ENCODE measurements at regions not wholly inside any gene's neighbourhood (a gene's known extent, or its start where the extent isn't known, plus 50 kb on each side); places are given as distances from the start of the nearest gene placed in this dataset.
A peak's percentile ranks its signal among the peaks of the same experiment; 100 is the strongest.
"Not testable (repeated sequence)": the region's sequence is repeated elsewhere in the genome, so short reads cannot be mapped to it uniquely, and the experiment has no call there.

DNA sequence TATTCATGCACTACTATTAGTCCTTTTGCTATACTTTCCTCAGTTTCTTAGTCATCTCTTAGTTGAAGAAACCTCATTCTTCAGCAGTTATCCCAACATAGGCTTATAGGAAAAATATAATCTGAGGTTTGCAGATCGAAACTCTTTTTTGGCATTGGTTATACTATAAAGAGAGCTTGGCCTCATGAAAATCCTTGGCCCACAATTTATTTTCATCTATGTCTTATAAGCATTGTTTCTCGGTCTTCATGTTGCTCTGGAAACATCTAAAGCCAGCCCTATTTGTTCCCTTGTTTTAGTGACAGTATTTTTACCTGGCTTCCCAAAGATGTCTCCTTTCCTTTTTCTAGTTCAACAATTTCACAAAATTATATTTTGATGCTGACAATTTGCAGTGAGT is 345.1 kb upstream of the PRKCQ start:
- intact Hi-C loops (cut with DNase I): no loop called here
- Histone ChIP-seq H3K36me3 (ENCODE audit: control insufficient read depth in 1 of 2, insufficient read depth in 2 of 2, low read length in 1 of 2) (no peaks in the 10 kb centered on the region), H3K27me3 (ENCODE audit: control insufficient read depth in 1 of 2, insufficient read depth in 2 of 2, low read length in 1 of 2) (no peaks in the 10 kb centered on the region), H3K4me3 (ENCODE audit: low read length in 2 of 2) (no peak overlapping the region), H3K4me1 (ENCODE audit: control insufficient read depth in 1 of 2, insufficient read depth in 2 of 2, low read length in 2 of 2) (no peaks in the 10 kb centered on the region), H3K27ac (ENCODE audit: low read depth in 1 of 2, low read length in 2 of 2) (no peak overlapping the region), H3K9me3 (ENCODE audit: control insufficient read depth, low read length) (no peaks in the 10 kb centered on the region)
- ATAC-seq (ENCODE audit: low FRiP score) (no peak), DNase-seq (no peak)
- WGBS, 2 donors: 19 to 35% methylated on average over 2 of the region's 2 CpGs

DNA sequence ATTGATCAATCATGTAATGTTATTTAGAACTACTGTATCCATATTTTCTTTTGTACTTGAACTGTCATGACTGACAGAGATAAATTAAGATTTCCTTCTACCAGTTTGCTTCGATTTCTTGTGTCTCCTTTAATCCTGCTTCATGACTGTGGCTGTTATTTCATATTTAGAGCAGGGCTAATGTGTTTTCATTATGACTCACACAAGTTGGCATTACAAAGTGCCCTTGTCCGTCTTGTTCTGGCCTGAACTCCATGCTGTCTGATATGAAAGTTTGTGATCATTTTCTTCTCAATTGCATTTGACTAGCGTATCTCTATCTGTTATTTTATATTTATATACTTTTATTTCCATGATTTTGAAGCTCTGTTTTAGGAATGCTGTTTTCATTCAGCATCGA is 344.1 kb upstream of the PRKCQ start:
- Histone ChIP-seq H3K4me1 (ENCODE audit: control insufficient read depth in 1 of 2, insufficient read depth in 2 of 2, low read length in 2 of 2) (no peaks in the 10 kb centered on the region), H3K4me3 (ENCODE audit: low read length in 2 of 2) (no peak overlapping the region), H3K9me3 (ENCODE audit: control insufficient read depth, low read length) (no peaks in the 10 kb centered on the region), H3K27me3 (ENCODE audit: control insufficient read depth in 1 of 2, insufficient read depth in 2 of 2, low read length in 1 of 2) (no peaks in the 10 kb centered on the region), H3K36me3 (ENCODE audit: control insufficient read depth in 1 of 2, insufficient read depth in 2 of 2, low read length in 1 of 2) (no peaks in the 10 kb centered on the region), H3K27ac (ENCODE audit: low read depth in 1 of 2, low read length in 2 of 2) (no peak overlapping the region)
- intact Hi-C loops (cut with DNase I): no loop called here
- 1 to 4% methylated on average over 4 of the region's 4 CpGs for WGBS, 2 donors
- DNase-seq (no peak), ATAC-seq (ENCODE audit: low FRiP score) (no peak)

DNA sequence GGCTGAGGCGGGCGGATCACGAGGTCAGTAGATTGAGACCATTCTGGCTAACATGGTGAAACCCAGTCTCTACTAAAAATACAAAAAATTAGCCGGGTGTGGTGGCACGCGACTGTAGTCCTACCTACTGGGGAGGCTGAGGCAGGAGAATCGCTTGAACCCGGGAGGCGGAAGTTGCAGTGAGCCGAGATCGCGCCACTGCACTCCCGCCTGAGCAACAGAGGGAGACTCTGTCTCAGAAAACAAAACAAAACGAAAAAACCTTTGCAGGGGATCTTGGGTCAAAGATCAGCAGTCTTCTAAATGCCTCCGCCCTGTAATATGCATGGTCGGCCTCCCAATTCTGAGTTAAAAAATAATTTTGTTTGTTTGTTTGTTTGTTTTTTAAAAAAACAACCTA is 340.9 kb upstream of the PRKCQ start:
- H3K9me3 ChIP-seq (ENCODE audit: control insufficient read depth, low read length); intact Hi-C loops (cut with DNase I): not testable (repeated sequence)

DNA sequence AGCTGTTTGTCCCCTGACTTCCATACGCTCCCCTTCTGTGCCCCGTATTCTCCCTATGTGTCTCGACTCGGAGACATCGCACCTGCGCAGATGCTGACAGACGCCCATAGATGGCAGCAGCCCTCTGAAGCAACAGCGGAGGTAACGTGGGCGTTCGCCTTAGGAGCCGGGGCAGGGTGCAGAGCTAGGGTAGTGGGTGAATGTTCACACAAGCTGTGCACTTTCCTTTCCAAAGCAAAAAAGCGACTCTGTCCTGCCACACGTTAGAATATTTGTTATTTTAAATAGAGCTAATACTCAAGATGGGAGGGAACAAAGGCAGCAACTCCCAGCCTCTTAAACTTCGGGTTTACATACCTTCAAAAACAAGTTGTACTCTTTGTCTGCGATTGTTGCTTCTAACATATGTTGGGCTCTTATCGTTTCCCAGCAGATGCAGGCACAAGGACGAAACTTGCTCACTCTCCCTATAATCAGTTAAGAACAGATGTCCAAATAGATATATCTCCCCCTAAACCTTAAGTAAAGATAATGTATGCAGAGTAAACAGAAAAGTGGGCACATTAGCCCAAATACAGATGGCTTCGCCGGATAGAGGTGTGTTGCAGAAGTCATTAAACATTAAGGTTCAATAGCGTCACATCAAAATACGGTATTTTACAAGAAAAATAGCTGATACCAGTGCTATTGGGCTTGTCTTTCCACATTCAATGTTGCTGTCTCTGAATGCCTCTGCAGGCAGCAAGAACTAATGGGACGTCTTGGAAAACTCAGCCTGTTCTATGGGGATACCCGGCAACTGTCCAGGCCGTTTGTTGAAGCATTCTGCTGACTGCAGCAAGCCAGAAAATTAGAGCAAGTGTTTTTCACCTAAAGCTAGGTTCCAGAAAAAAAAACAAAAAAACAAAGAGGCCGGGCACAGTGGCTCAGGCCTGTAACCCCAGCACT is 340.3 kb upstream of the PRKCQ start:
- Histone ChIP-seq H3K27ac (ENCODE audit: low read depth in 1 of 2, low read length in 2 of 2) (no peak overlapping the region), H3K36me3 (ENCODE audit: control insufficient read depth in 1 of 2, insufficient read depth in 2 of 2, low read length in 1 of 2) (no peaks in the 10 kb centered on the region), H3K4me3 (ENCODE audit: low read length in 2 of 2) (no peak overlapping the region), H3K27me3 (ENCODE audit: control insufficient read depth in 1 of 2, insufficient read depth in 2 of 2, low read length in 1 of 2) (no peaks in the 10 kb centered on the region), H3K9me3 (ENCODE audit: control insufficient read depth, low read length) (no peaks in the 10 kb centered on the region), H3K4me1 (ENCODE audit: control insufficient read depth in 1 of 2, insufficient read depth in 2 of 2, low read length in 2 of 2) (no peaks in the 10 kb centered on the region)
- ATAC-seq (ENCODE audit: low FRiP score) (peak; percentile 87), DNase-seq (peak; percentile 71 to 81)
- intact Hi-C loops (cut with DNase I): no loop called here
- WGBS, 2 donors: 26 to 30% methylated on average over 26 of the region's 26 CpGs

More for the DNA sequence above, 340.9 kb upstream of the PRKCQ start:
- not testable (repeated sequence) for H3K4me3 ChIP-seq (ENCODE audit: low read length in 2 of 2); ATAC-seq (ENCODE audit: low FRiP score); H3K27ac ChIP-seq (ENCODE audit: low read depth in 1 of 2, low read length in 2 of 2); H3K36me3 ChIP-seq (ENCODE audit: control insufficient read depth in 1 of 2, insufficient read depth in 2 of 2, low read length in 1 of 2); H3K27me3 ChIP-seq (ENCODE audit: control insufficient read depth in 1 of 2, insufficient read depth in 2 of 2, low read length in 1 of 2); H3K4me1 ChIP-seq (ENCODE audit: control insufficient read depth in 1 of 2, insufficient read depth in 2 of 2, low read length in 2 of 2); DNase-seq
- WGBS, 2 donors: 85 to 87% methylated on average over 15 to 16 of the region's 16 CpGs

DNA sequence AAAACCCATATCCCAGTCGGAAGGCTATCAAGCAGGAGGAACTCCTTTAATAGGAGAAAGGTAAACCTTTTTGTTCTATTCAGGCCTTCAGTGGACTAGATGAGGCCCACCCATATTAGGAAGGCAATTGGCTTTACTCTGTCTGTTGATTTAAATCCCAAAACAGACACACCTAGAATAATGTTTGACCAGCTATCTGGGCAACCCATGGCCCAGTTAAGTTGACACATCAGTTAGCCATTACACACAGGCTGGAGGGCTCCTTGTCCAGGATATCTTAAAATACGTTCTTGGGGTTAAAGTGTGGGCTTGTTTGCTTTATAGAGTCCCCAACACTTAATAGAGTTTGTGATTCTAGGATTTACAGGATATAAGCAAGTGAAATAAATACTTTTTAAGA is 339.0 kb upstream of the PRKCQ start:
- Histone ChIP-seq H3K36me3 (ENCODE audit: control insufficient read depth in 1 of 2, insufficient read depth in 2 of 2, low read length in 1 of 2) (no peaks in the 10 kb centered on the region), H3K27ac (ENCODE audit: low read depth in 1 of 2, low read length in 2 of 2) (no peak overlapping the region), H3K9me3 (ENCODE audit: control insufficient read depth, low read length) (no peaks in the 10 kb centered on the region), H3K4me1 (ENCODE audit: control insufficient read depth in 1 of 2, insufficient read depth in 2 of 2, low read length in 2 of 2) (no peaks in the 10 kb centered on the region), H3K27me3 (ENCODE audit: control insufficient read depth in 1 of 2, insufficient read depth in 2 of 2, low read length in 1 of 2) (no peaks in the 10 kb centered on the region), H3K4me3 (ENCODE audit: low read length in 2 of 2) (no peak overlapping the region)
- intact Hi-C loops (cut with DNase I): no loop called here
- no peak for DNase-seq
- ATAC-seq (ENCODE audit: low FRiP score): no peak
- WGBS, 2 donors: 84 to 95% methylated on average over 2 of the region's 2 CpGs

DNA sequence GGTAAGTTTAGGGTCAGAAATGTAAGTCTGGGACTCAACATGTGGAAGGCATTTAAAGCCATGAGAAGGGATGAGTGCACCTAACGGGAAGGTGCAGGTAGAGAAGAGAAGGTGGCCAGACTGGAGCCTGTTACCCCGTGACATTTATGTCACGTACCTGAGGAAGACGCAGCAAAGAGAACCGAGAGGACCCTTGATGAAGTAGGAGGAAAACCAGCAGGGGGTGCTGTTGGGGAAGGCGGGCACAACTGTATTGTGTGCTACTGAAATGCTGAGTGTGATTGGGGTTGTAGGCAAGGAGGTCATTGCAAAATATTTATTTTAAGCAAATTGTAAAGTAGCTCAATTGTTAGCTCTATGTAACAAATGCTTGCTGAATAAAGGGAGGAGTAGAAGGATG is 338.2 kb upstream of the PRKCQ start:
- ATAC-seq (ENCODE audit: low FRiP score) (peak; percentile 29), DNase-seq (peak in 1 of 2 donors; percentile 61)
- Histone ChIP-seq H3K36me3 (ENCODE audit: control insufficient read depth in 1 of 2, insufficient read depth in 2 of 2, low read length in 1 of 2) (no peaks in the 10 kb centered on the region), H3K9me3 (ENCODE audit: control insufficient read depth, low read length) (no peaks in the 10 kb centered on the region), H3K4me1 (ENCODE audit: control insufficient read depth in 1 of 2, insufficient read depth in 2 of 2, low read length in 2 of 2) (no peaks in the 10 kb centered on the region), H3K27me3 (ENCODE audit: control insufficient read depth in 1 of 2, insufficient read depth in 2 of 2, low read length in 1 of 2) (no peaks in the 10 kb centered on the region), H3K4me3 (ENCODE audit: low read length in 2 of 2) (no peak overlapping the region), H3K27ac (ENCODE audit: low read depth in 1 of 2, low read length in 2 of 2) (no peak overlapping the region)
- WGBS, 2 donors: 73 to 76% methylated on average over 6 of the region's 6 CpGs
- intact Hi-C loops (cut with DNase I): no loop called here

DNA sequence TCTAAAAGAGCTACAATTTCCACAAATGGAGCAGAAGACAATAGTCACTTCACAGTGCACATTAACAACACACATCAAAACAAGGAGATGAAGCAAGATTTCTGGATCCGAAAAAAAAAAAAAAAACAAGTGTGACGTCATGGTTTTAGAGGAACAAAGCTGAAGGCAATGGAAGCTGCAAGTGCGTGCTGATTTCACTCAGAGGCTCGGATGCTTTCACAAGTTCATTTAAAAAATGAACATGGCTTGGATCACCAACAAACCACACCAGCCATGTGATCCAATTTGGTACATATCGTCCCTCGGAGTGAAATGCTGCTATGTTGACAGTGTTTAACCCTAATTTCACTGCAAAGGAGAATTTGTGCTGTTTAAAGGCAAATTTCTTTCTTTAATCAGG is 337.0 kb upstream of the PRKCQ start:
- ATAC-seq (ENCODE audit: low FRiP score) (no peak), DNase-seq (no peak)
- Histone ChIP-seq H3K4me3 (ENCODE audit: low read length in 2 of 2) (no peak overlapping the region), H3K9me3 (ENCODE audit: control insufficient read depth, low read length) (no peaks in the 10 kb centered on the region), H3K27me3 (ENCODE audit: control insufficient read depth in 1 of 2, insufficient read depth in 2 of 2, low read length in 1 of 2) (no peaks in the 10 kb centered on the region), H3K27ac (ENCODE audit: low read depth in 1 of 2, low read length in 2 of 2) (no peak overlapping the region), H3K36me3 (ENCODE audit: control insufficient read depth in 1 of 2, insufficient read depth in 2 of 2, low read length in 1 of 2) (no peaks in the 10 kb centered on the region), H3K4me1 (ENCODE audit: control insufficient read depth in 1 of 2, insufficient read depth in 2 of 2, low read length in 2 of 2) (no peaks in the 10 kb centered on the region)
- 59 to 66% methylated on average over 6 of the region's 6 CpGs for WGBS, 2 donors
- intact Hi-C loops (cut with DNase I): no loop called here

DNA sequence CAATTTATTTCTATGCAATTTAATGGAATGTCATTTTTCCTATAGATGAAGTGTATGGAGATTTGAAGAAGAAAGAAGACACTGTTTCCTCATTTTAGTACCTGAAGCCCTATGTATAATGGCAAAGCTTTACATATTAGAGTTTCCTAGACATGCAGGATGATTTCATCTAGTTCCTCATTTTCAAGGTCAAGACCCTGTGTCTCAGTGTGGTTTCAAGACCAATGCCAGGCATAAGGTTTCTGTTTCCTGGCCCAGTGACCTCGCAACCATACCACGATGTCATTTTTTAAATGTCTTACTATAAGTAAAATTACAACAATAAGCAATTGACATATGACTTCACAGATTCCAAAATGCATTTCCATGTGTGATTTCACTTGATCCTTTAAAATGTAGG is 336.5 kb upstream of the PRKCQ start:
- H3K27me3 ChIP-seq (ENCODE audit: control insufficient read depth in 1 of 2, insufficient read depth in 2 of 2, low read length in 1 of 2): no peaks in the 10 kb centered on the region
- no peaks in the 10 kb centered on the region for H3K9me3 ChIP-seq (ENCODE audit: control insufficient read depth, low read length)
- WGBS, 2 donors: 80 to 84% methylated on average over 2 of the region's 2 CpGs
- ATAC-seq (ENCODE audit: low FRiP score): no peak
- intact Hi-C loops (cut with DNase I): no loop called here
- no peak overlapping the region for H3K27ac ChIP-seq (ENCODE audit: low read depth in 1 of 2, low read length in 2 of 2)
- no peak overlapping the region for H3K4me3 ChIP-seq (ENCODE audit: low read length in 2 of 2)
- H3K36me3 ChIP-seq (ENCODE audit: control insufficient read depth in 1 of 2, insufficient read depth in 2 of 2, low read length in 1 of 2): no peaks in the 10 kb centered on the region
- DNase-seq: no peak
- no peaks in the 10 kb centered on the region for H3K4me1 ChIP-seq (ENCODE audit: control insufficient read depth in 1 of 2, insufficient read depth in 2 of 2, low read length in 2 of 2)

DNA sequence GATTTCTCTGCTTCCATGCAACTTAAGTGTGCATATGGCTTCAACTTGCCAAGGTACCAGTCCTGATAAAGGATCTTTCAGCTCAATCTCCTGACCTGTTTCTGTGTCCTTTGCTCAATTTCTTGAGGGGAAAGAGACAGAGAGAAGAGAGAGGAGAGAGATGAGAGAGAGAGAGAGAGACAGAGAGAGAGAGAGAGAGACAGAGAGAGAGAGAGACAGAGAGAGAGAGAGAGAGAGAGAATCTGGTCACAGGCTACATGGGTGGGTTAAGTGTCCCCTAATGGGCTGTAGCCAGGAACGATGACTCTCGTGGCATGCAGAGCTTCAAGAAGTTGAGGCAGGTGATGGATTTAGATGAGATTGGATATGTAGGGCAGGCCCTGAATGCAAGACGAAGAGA is 335.2 kb upstream of the PRKCQ start:
- intact Hi-C loops (cut with DNase I): no loop called here
- Histone ChIP-seq H3K4me3 (ENCODE audit: low read length in 2 of 2) (no peak overlapping the region), H3K27me3 (ENCODE audit: control insufficient read depth in 1 of 2, insufficient read depth in 2 of 2, low read length in 1 of 2) (no peaks in the 10 kb centered on the region), H3K9me3 (ENCODE audit: control insufficient read depth, low read length) (no peaks in the 10 kb centered on the region), H3K27ac (ENCODE audit: low read depth in 1 of 2, low read length in 2 of 2) (no peak overlapping the region), H3K36me3 (ENCODE audit: control insufficient read depth in 1 of 2, insufficient read depth in 2 of 2, low read length in 1 of 2) (no peaks in the 10 kb centered on the region), H3K4me1 (ENCODE audit: control insufficient read depth in 1 of 2, insufficient read depth in 2 of 2, low read length in 2 of 2) (no peaks in the 10 kb centered on the region)
- ATAC-seq (ENCODE audit: low FRiP score) (no peak), DNase-seq (no peak)
- WGBS, 2 donors: 85 to 91% methylated on average over 3 of the region's 3 CpGs
